Central memory CD8-positive, alpha-beta T cell (primary cell): ENCODE measurements at regions not wholly inside any gene's neighbourhood (a gene's known extent, or its start where the extent isn't known, plus 50 kb on each side); places are given as distances from the start of the nearest gene placed in this dataset.
"Not testable (repeated sequence)": the region's sequence is repeated elsewhere in the genome, so short reads cannot be mapped to it uniquely, and the experiment has no call there.

Experiments used
- ATAC-seq: fragments of 150-1000 bp; cut with Tn5 transposase; replicated peaks from 2 replicates; pipeline ENCODE4 v1.10.0; 2022; ENCODE audit warnings: mild to moderate bottlenecking, moderate FRiP score, moderate number of reproducible peaks; ENCODE audit not compliant: poor library complexity, severe bottlenecking; ENCODE audit errors: extremely low read depth
- DNase-seq, 2 donors: peaks; one replicate each; pipeline ENCODE4 v3.0.0; 2021; ENCODE audit warnings: low spot score in 2 of 2
- H3K27ac Mint-ChIP-seq: one replicate; pipeline ENCODE4 v1.8.0; 2022; ENCODE audit warnings: low read depth, mild to moderate bottlenecking, moderate library complexity, mixed read lengths
- H3K27me3 Mint-ChIP-seq: one replicate; pipeline ENCODE4 v1.8.0; 2022; ENCODE audit warnings: mixed read lengths
- H3K36me3 Mint-ChIP-seq: one replicate; pipeline ENCODE4 v1.8.0; 2022; ENCODE audit warnings: mild to moderate bottlenecking, moderate library complexity, mixed read lengths; ENCODE audit not compliant: insufficient read depth
- H3K4me1 Mint-ChIP-seq: one replicate; pipeline ENCODE4 v1.8.0; 2022; ENCODE audit warnings: mixed read lengths
- H3K4me3 Mint-ChIP-seq: one replicate; pipeline ENCODE4 v1.8.0; 2022; ENCODE audit warnings: mild to moderate bottlenecking, moderate library complexity, mixed read lengths
- H3K9me3 Mint-ChIP-seq: one replicate; pipeline ENCODE4 v1.8.0; 2022; ENCODE audit warnings: mixed read lengths

DNA sequence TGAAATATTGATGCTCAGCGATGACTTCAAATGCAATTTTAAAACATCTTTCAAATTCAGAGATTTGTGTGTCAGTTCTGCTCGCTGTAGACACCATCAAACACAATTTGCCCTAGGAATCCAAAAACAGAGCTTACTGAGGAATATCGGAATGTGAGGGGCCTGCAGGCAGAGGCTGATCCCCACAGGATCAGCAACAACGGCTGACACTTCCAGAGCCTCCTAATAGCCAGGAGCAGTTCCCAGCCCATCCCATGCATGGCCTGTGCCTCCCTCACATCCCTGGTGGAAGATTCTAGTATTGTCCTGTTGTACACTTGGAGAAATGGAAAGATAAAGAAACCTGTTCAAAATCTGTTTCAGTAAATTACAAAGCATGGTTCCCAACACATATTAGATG is 129.7 kb upstream of the VWC2 start:
- DNase-seq (no peak), ATAC-seq (no peak)
- no peak overlapping the region for H3K27ac Mint-ChIP-seq
- H3K36me3 Mint-ChIP-seq, result no peaks in the 10 kb centered on the region
- no peaks in the 10 kb centered on the region for H3K27me3 Mint-ChIP-seq
- peaks cover 13% of the 10 kb centered on the region for H3K9me3 Mint-ChIP-seq
- no peak overlapping the region for H3K4me3 Mint-ChIP-seq
- H3K4me1 Mint-ChIP-seq, result no peaks in the 10 kb centered on the region

DNA sequence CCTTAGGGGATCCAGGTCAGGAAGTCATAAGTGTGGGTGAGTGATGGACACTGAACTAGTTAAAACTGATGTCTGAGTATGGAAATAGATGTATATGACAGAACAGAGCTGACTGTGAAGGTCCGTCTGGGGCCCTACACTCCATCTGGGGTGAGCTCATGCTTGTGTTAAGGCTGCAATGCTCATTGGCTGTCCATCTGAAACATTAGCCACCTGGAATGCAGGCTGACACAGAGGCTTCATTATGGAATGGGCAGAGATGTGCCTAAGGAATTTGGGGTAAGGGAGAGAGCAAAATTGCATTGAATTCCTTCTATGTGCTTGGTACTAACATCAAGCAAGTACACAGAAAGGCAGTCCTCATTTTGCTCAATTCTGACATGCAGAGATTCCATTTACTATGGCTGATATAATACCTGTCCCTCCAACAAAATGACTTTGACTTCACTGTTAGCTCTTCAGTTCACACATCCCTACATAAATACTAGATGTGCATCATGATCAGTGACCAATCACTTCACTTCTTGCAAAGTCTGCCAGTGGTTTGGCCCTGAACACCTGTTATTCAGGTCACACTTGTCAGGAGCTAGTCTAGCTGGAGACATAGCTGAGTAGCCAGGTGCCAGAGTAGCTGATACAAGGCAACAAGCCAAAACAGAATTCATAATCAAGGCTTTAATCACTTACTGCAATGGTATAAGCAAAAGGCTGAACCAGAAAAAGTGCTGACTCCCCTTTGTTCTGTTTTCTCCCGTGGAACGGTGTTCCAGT is 128.9 kb upstream of the VWC2 start:
- Mint-ChIP-seq H3K9me3 (peaks cover 13% of the 10 kb centered on the region), H3K4me1 (no peaks in the 10 kb centered on the region), H3K27ac (no peak overlapping the region), H3K4me3 (no peak overlapping the region), H3K27me3 (no peaks in the 10 kb centered on the region), H3K36me3 (no peaks in the 10 kb centered on the region)
- DNase-seq (no peak), ATAC-seq (no peak)

DNA sequence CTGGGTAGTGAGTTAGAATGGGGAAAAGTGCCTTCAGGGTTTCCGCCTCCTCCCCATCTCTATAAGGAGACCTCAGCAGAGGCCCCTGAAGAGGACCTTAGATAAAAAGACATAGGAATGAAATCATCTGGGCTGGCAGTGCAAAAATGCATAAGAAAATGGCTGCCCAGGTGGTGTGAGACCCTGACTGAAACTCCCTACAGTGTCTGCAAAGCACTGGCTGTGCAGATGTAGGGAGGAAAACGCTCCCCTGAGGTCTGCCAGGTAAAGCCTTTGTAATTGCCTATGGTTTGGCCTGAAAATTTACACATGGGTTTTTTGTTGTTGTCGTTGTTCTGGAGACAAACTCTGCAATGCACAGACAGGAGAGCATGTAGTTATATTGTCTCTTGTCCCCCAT is 128.1 kb upstream of the VWC2 start:
- Mint-ChIP-seq H3K36me3 (no peaks in the 10 kb centered on the region), H3K27ac (no peak overlapping the region), H3K4me1 (no peaks in the 10 kb centered on the region), H3K9me3 (peaks cover 13% of the 10 kb centered on the region), H3K27me3 (no peaks in the 10 kb centered on the region), H3K4me3 (no peak overlapping the region)
- DNase-seq (no peak), ATAC-seq (no peak)

DNA sequence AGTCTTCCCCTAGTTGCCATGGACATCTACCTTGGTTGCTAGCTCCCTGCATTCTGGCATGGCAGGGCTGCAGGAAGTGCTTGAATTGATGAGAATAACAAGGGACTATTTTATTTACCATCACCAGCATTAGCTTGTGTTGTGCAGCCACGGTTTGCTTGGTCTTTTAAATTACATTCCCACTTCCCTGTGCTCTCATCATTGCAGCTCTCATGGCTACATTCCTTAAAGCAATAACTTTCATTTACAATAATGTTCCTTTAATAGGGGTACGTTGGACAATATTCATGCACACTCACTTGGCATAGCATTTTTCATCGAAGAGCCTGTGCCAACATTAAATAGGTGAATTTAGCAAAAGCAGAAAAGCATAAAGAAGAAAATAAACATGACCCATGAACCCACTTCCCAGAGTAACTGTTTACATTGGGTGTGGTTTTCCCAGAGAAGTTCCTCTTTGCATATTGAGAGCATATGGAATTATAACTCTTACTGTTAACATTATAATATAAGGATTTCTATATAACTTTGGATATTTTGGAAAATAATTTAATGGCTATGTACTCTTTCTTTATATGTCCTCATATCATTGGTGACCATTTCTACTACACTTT is 113.2 kb upstream of the VWC2 start:
- ATAC-seq (no peak), DNase-seq (no peak)
- Mint-ChIP-seq H3K36me3 (no peaks in the 10 kb centered on the region), H3K27me3 (no peaks in the 10 kb centered on the region), H3K4me3 (no peak overlapping the region), H3K4me1 (no peaks in the 10 kb centered on the region), H3K9me3 (peaks cover 8% of the 10 kb centered on the region), H3K27ac (no peak overlapping the region)

DNA sequence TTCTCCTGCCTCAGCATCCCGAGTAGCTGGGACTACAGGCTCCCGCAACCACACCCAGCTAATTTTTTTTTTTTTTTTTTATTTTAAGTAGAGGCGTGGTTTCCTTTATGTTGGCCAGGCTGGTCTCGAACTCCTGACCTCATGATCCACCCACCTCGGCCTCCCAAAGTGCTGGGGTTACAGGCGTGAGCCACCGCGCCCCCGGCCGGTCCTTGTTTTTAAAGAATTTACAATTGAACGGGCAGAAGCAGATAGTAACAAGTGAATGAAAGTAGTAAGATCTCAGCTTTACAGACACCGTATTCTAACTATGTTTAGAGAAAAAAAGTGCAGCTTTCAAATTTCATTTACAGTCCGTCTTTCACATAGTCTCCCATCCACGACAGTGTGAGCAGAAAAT is 112.5 kb upstream of the VWC2 start:
- DNase-seq, result no peak
- H3K9me3 Mint-ChIP-seq, result peaks cover 12% of the 10 kb centered on the region
- no peaks in the 10 kb centered on the region for H3K36me3 Mint-ChIP-seq
- ATAC-seq, result no peak
- no peaks in the 10 kb centered on the region for H3K4me1 Mint-ChIP-seq
- H3K27ac Mint-ChIP-seq, result no peak overlapping the region
- no peaks in the 10 kb centered on the region for H3K27me3 Mint-ChIP-seq
- H3K4me3 Mint-ChIP-seq, result no peak overlapping the region

DNA sequence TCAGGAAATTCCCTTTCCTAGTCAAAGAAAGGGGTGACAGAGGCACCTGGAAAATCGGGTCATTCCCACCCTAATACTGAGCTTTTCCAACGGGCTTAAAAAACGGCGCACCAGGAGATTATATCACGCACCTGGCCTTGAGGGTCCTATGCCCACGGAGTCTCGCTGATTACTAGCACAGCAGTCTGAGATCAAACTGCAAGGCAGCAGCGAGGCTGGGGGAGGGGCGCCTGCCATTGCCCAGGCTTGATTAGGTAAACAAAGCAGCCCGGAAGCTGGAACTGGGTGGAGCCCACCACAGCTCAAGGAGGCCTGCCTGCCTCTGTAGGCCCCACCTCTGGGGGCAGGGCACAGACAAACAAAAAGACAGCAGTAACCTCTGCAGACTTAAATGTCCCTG is 107.5 kb upstream of the VWC2 start:
- not testable (repeated sequence) for H3K27me3 Mint-ChIP-seq, H3K27ac Mint-ChIP-seq, ATAC-seq, H3K4me1 Mint-ChIP-seq, H3K36me3 Mint-ChIP-seq, H3K4me3 Mint-ChIP-seq, DNase-seq
- H3K9me3 Mint-ChIP-seq, result peaks cover 25% of the 10 kb centered on the region

DNA sequence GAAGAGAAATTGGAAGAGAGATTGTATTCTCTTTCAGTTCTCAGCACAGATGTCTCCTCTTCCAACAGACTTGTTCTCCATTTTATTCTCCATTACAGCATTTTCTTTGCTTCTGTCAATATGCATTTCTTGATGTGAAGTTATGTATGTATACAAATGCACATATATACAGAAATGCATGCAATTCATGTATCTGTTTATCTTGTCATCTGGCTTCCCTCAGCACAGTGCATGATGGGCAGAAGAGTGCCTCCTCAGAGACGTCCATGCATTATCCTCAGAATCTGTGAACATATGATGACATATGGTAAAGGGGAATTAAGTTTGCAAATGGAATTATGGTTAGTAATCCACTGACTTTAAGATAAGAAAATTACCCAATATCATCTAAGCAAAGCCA is 106.7 kb upstream of the VWC2 start:
- Mint-ChIP-seq H3K9me3 (peaks cover 25% of the 10 kb centered on the region), H3K27ac (no peak overlapping the region), H3K36me3 (no peaks in the 10 kb centered on the region), H3K27me3 (no peaks in the 10 kb centered on the region), H3K4me3 (no peak overlapping the region), H3K4me1 (no peaks in the 10 kb centered on the region)
- ATAC-seq, result no peak
- no peak for DNase-seq

DNA sequence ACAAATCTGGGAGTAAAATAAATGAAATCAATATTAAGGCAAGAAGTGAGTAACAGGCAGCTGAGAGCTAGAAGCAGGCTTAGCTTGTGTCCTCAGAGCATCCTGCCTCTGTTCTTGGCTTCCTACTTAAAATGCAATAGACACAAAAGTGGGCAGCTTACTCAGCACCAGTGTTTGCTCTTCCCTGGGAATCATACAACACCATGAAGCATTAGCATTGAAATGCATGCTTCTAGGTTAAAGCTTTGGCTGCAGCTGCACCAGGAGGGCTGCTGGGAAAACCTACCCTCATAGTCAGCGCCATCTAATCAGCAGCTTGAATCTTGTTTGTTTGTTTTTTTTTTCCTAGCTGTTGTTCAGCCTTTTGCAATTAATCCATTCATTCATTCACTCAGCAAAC is 104.2 kb upstream of the VWC2 start:
- Mint-ChIP-seq H3K36me3 (no peaks in the 10 kb centered on the region), H3K4me3 (no peak overlapping the region), H3K9me3 (peaks cover 25% of the 10 kb centered on the region), H3K27me3 (no peaks in the 10 kb centered on the region), H3K27ac (no peak overlapping the region), H3K4me1 (no peaks in the 10 kb centered on the region)
- ATAC-seq (no peak), DNase-seq (no peak)

DNA sequence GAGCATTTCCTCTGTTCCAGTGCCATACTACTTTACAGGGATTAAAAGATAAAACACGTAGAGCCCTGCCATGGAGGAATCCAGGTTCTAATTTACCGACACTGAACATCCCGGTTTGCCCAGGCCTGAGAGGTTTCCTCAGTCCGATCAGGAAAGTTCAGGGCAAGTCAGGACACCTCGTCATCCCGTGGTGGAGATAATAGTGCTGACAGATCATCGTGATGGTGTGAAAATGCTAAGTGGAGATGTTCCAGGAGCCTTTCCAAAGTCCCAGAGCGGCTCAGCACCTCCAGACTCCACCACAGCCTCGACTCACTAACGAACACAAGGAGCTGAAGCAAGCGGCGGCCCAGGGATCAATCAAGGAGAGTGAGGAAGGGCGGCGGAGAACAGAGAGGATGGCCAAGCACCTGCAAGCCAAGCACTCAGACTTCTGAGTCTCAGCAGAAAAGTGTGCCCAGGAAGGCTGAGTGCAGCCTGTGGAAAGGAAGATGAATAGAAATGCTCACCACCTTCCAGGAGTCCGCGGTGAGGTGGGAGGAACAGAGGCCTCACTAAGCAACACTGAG is 103.7 kb upstream of the VWC2 start:
- no peak for ATAC-seq
- Mint-ChIP-seq H3K9me3 (peaks cover 25% of the 10 kb centered on the region), H3K36me3 (no peaks in the 10 kb centered on the region), H3K4me3 (no peak overlapping the region), H3K27me3 (no peaks in the 10 kb centered on the region), H3K4me1 (no peaks in the 10 kb centered on the region), H3K27ac (no peak overlapping the region)
- DNase-seq, result no peak

DNA sequence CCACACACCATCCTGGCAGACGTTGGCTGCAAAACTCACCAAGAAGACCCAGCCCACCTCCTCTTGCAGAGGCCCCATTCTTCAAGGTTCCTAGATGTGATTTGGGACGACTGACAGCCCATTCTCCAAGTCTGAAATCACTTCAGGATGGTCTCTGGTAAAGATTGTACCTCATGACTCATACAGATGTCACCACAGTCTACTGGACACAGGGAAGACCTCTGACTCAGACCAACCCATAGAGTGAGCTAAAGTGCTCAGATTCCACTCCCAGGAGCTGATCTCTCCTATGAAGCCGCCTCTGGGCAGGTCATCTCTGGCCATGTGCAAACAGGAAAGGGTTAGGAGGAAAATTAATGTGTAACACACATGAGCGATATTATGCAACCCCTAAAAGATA is 102.4 kb upstream of the VWC2 start:
- DNase-seq (no peak), ATAC-seq (no peak)
- Mint-ChIP-seq H3K4me1 (no peaks in the 10 kb centered on the region), H3K27me3 (no peaks in the 10 kb centered on the region), H3K9me3 (peaks cover 21% of the 10 kb centered on the region), H3K4me3 (no peak overlapping the region), H3K27ac (no peak overlapping the region), H3K36me3 (no peaks in the 10 kb centered on the region)

DNA sequence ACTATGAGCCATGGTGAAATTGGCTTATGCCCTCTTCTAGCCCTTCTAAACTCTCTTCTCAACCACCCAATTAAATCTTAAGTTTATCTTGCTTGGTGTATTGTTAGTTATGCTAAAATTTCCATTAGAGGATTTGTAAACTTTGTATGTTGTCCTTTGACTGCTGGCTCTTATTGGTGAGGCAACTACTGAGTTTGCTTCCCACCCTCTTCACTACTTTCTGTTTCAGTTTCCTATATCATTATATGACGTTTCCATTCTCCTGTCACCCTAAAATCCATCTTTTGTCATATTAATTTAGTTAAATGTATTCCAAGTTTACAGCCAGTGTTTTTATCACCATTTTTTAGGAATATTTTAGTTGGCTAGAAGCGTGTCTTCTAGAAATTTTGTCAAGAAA is 80.9 kb upstream of the VWC2 start:
- DNase-seq, result no peak
- Mint-ChIP-seq H3K36me3 (no peaks in the 10 kb centered on the region), H3K4me1 (no peaks in the 10 kb centered on the region), H3K27ac (no peak overlapping the region), H3K27me3 (no peaks in the 10 kb centered on the region), H3K4me3 (no peak overlapping the region), H3K9me3 (peaks cover 12% of the 10 kb centered on the region)
- ATAC-seq, result no peak

DNA sequence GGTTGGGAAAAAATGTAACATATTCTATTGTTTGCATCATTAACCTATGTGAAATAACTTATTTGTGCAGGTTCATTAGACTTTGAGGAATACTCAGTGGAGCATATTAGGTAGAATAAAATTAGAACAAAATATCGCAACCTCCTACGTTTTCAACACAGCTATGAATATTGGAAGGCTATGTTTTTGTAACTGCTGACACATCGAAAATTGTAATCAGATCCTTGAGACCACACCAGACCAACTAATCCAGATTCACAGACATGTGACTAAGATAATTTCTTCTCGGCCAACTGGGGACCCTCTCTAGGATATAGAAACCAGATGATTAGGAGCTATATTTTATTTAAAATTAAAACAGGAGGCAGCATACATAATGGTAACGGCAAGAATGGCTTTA is 77.5 kb upstream of the VWC2 start:
- no peaks in the 10 kb centered on the region for H3K36me3 Mint-ChIP-seq
- H3K9me3 Mint-ChIP-seq, result peaks cover 14% of the 10 kb centered on the region
- ATAC-seq (no peak), DNase-seq (no peak)
- H3K4me3 Mint-ChIP-seq, result no peak overlapping the region
- H3K4me1 Mint-ChIP-seq, result no peaks in the 10 kb centered on the region
- H3K27me3 Mint-ChIP-seq, result no peaks in the 10 kb centered on the region
- H3K27ac Mint-ChIP-seq, result no peak overlapping the region

DNA sequence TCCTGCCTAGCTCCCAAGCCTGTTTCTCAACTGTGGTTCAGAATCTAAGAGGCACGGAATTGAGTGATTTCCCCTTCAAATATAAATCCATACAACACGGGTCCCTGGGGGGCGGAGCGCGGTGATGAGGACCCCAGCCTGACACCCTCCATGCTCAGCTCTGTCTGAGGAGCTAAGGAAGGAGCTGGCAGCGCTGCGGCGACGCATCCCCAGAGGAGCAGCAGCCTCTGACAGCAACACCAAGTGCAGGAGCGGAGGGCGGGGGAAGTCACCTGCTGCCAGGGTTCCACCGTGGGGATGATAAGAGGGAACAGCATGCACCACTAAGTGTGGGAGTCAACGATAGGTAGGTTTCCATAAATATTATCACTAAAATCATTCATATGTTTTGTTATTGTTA is 72.6 kb upstream of the VWC2 start:
- Mint-ChIP-seq H3K36me3 (no peaks in the 10 kb centered on the region), H3K9me3 (peaks cover 28% of the 10 kb centered on the region), H3K27me3 (no peaks in the 10 kb centered on the region), H3K4me3 (no peak overlapping the region), H3K4me1 (no peaks in the 10 kb centered on the region), H3K27ac (no peak overlapping the region)
- ATAC-seq, result no peak
- no peak for DNase-seq
